T47D (cell line): ENCODE measurements at regions not wholly inside any gene's neighbourhood (a gene's known extent, or its start where the extent isn't known, plus 50 kb on each side); places are given as distances from the start of the nearest gene placed in this dataset.

Experiments
- DNase-seq, 2 experiments: peaks; one replicate each; pipeline versions ENCODE4 v3.0.0 to v3.0.0-alpha.2; 2011 to 2012; ENCODE audit warnings: low read depth in 1 of 2, low spot score in 1 of 2
- JUND ChIP-seq: IDR thresholded peaks from 2 replicates; pipeline ENCODE4 v1.6.1; 2012; ENCODE audit warnings: low read depth
- in situ Hi-C: cut with HindIII; loops from 2 replicates; pipeline ENCODE4 v1.10.0; 2016; ENCODE audit warnings: low sequenced_read_pairs, low pct_unique_long_range_greater_than_20kb

GRCh38 chr13:44104969-44105368 lies 225.3 kb downstream of the LACC1 start:
- no peak for TF ChIP-seq JUND
- no peak for DNase-seq
- in situ Hi-C loops, result no loop called here

- in situ Hi-C loops, result no loop called here
Measured at GRCh38 chr13:44106266-44107152, 226.8 kb downstream of the LACC1 start.

GRCh38 chr13:44107357-44108121 lies 227.8 kb downstream of the LACC1 start:
- no peak for DNase-seq
- in situ Hi-C loops, result no loop called here
- TF ChIP-seq JUND, result no peak

More at GRCh38 chr13:44106266-44107152, 226.8 kb downstream of the LACC1 start:
- no peak for TF ChIP-seq JUND
- no peak for DNase-seq

- in situ Hi-C loops, result no loop called here
Measured at GRCh38 chr13:44108331-44108858, 228.7 kb downstream of the LACC1 start.

GRCh38 chr13:44110091-44110621 lies 230.5 kb downstream of the LACC1 start:
- TF ChIP-seq JUND, result no peak
- DNase-seq, result no peak
- in situ Hi-C loops, result no loop called here

More at GRCh38 chr13:44108331-44108858, 228.7 kb downstream of the LACC1 start:
- TF ChIP-seq JUND, result no peak
- peak in 1 of 2 experiments; percentile 17 for DNase-seq

- in situ Hi-C loops, result no loop called here
- no peak for TF ChIP-seq JUND
- DNase-seq, result no peak
Measured at GRCh38 chr13:44111701-44112100, 232.0 kb downstream of the LACC1 start.

- no peak for TF ChIP-seq JUND
- DNase-seq, result no peak
- in situ Hi-C loops, result no loop called here
Measured at GRCh38 chr13:44112700-44113329, 233.1 kb downstream of the LACC1 start.

- in situ Hi-C loops, result no loop called here
- no peak for TF ChIP-seq JUND
- no peak for DNase-seq
Measured at GRCh38 chr13:44116562-44117332, 237.0 kb downstream of the LACC1 start.

GRCh38 chr13:44117351-44117750 lies 237.6 kb downstream of the LACC1 start:
- TF ChIP-seq JUND, result no peak
- in situ Hi-C loops, result no loop called here
- no peak for DNase-seq

GRCh38 chr13:44117816-44118215 lies 238.1 kb downstream of the LACC1 start:
- TF ChIP-seq JUND, result no peak
- DNase-seq, result no peak
- in situ Hi-C loops, result no loop called here

GRCh38 chr13:44118881-44119280 lies 239.2 kb downstream of the LACC1 start:
- in situ Hi-C loops, result no loop called here
- TF ChIP-seq JUND, result no peak
- DNase-seq, result no peak
